ENCODE measurements at regions not wholly inside any gene's neighbourhood (a gene's known extent, or its start where the extent isn't known, plus 50 kb on each side); places are given as distances from the start of the nearest gene placed in this dataset.

GRCh38 chr18:1526991-1527390, 622.3 kb downstream of the ADCYAP1 start:
- ChIA-PET POLR2A (ENCODE audit: low non-redundant PET) (no interaction called here), CTCF (no interaction called here)
- no peak overlapping the region for H3K27ac ChIP-seq
- DNase-seq (ENCODE audit: low spot score): no peak
- TF ChIP-seq CTCF (conservative IDR thresholded peaks at IDR 0.05; ENCODE audit: low read depth): no peak

- H3K27ac ChIP-seq: no peak overlapping the region
- ChIA-PET POLR2A (ENCODE audit: low non-redundant PET) (no interaction called here), CTCF (no interaction called here)
- TF ChIP-seq CTCF (conservative IDR thresholded peaks at IDR 0.05; ENCODE audit: low read depth): no peak
- no peak for DNase-seq (ENCODE audit: low spot score)
These were observed 623.1 kb downstream of the ADCYAP1 start for GRCh38 chr18:1527805-1528204.

- no peak for TF ChIP-seq CTCF (conservative IDR thresholded peaks at IDR 0.05; ENCODE audit: low read depth)
- ChIA-PET POLR2A (ENCODE audit: low non-redundant PET) (no interaction called here), CTCF (no interaction called here)
- no peak overlapping the region for H3K27ac ChIP-seq
- no peak for DNase-seq (ENCODE audit: low spot score)
These were observed 623.8 kb downstream of the ADCYAP1 start for GRCh38 chr18:1528447-1528846.

- ChIA-PET CTCF (no interaction called here), POLR2A (ENCODE audit: low non-redundant PET) (no interaction called here)
- TF ChIP-seq CTCF (conservative IDR thresholded peaks at IDR 0.05; ENCODE audit: low read depth): no peak
- no peak overlapping the region for H3K27ac ChIP-seq
- no peak for DNase-seq (ENCODE audit: low spot score)
These were observed 624.4 kb downstream of the ADCYAP1 start for GRCh38 chr18:1528964-1529509.

- no peak for DNase-seq (ENCODE audit: low spot score)
- POLR2A ChIA-PET (ENCODE audit: low non-redundant PET): no interaction called here
- TF ChIP-seq CTCF (conservative IDR thresholded peaks at IDR 0.05; ENCODE audit: low read depth): no peak
- CTCF ChIA-PET: no interaction called here
- H3K27ac ChIP-seq: no peak overlapping the region
These were observed 626.0 kb downstream of the ADCYAP1 start for GRCh38 chr18:1530650-1531049.

- H3K27ac ChIP-seq: no peak overlapping the region
- CTCF ChIA-PET: no interaction called here
- DNase-seq (ENCODE audit: low spot score): no peak
- TF ChIP-seq CTCF (conservative IDR thresholded peaks at IDR 0.05; ENCODE audit: low read depth): no peak
- POLR2A ChIA-PET (ENCODE audit: low non-redundant PET): no interaction called here
These were observed 634.6 kb downstream of the ADCYAP1 start for GRCh38 chr18:1539276-1539675.

- TF ChIP-seq CTCF (conservative IDR thresholded peaks at IDR 0.05; ENCODE audit: low read depth): no peak
- POLR2A ChIA-PET (ENCODE audit: low non-redundant PET): no interaction called here
- CTCF ChIA-PET: no interaction called here
- H3K27ac ChIP-seq: no peak overlapping the region
- DNase-seq (ENCODE audit: low spot score): no peak
These were observed 636.8 kb downstream of the ADCYAP1 start for GRCh38 chr18:1541478-1541877.
